HG02610 (cell line): ENCODE measurements at regions not wholly inside any gene's neighbourhood (a gene's known extent, or its start where the extent isn't known, plus 50 kb on each side); places are given as distances from the start of the nearest gene placed in this dataset.
A peak's percentile ranks its signal among the peaks of the same experiment; 100 is the strongest.

ENCODE experiments used
- ATAC-seq: cut with Tn5 transposase; IDR thresholded peaks from one replicate; pipeline ENCODE4 v1.9.1; 2021; ENCODE audit warnings: mild to moderate bottlenecking, moderate library complexity; ENCODE audit not compliant: unreplicated experiment

GRCh38 chr13:39100996-39101738, 62.9 kb downstream of the NHLRC3 start:
- ATAC-seq = no peak

GRCh38 chr13:39102981-39103490, 64.8 kb downstream of the NHLRC3 start:
- no peak for ATAC-seq

- no peak for ATAC-seq
Measured at GRCh38 chr13:39105110-39105509, 66.9 kb downstream of the NHLRC3 start.

- no peak for ATAC-seq
Measured at GRCh38 chr13:39106216-39107005, 68.2 kb downstream of the NHLRC3 start.

GRCh38 chr13:39107561-39107960, 69.3 kb downstream of the NHLRC3 start:
- no peak for ATAC-seq

GRCh38 chr13:39108783-39109182, 70.5 kb downstream of the NHLRC3 start:
- no peak for ATAC-seq

- ATAC-seq = no peak
Measured at GRCh38 chr13:39110518-39111097, 72.4 kb downstream of the NHLRC3 start.

- no peak for ATAC-seq
Measured at GRCh38 chr13:39111145-39111544, 72.9 kb downstream of the NHLRC3 start.

GRCh38 chr13:39119422-39119821, 81.2 kb downstream of the NHLRC3 start:
- no peak for ATAC-seq

GRCh38 chr13:39123578-39123977, 85.3 kb downstream of the NHLRC3 start:
- no peak for ATAC-seq

- no peak for ATAC-seq
Measured at GRCh38 chr13:39129213-39129612, 91.0 kb downstream of the NHLRC3 start.

GRCh38 chr13:39130301-39130700, 92.0 kb downstream of the NHLRC3 start:
- no peak for ATAC-seq

- ATAC-seq = no peak
Measured at GRCh38 chr13:39132286-39133230, 94.3 kb downstream of the NHLRC3 start.

- no peak for ATAC-seq
Measured at GRCh38 chr13:39133781-39134180, 95.5 kb downstream of the NHLRC3 start.

- ATAC-seq = no peak
Measured at GRCh38 chr13:39134574-39134973, 96.3 kb downstream of the NHLRC3 start.

- no peak for ATAC-seq
Measured at GRCh38 chr13:39144391-39144790, 106.1 kb downstream of the NHLRC3 start.

GRCh38 chr13:39144941-39145533, 106.8 kb downstream of the NHLRC3 start:
- peak; percentile 41 for ATAC-seq

GRCh38 chr13:39148513-39148961, 110.3 kb downstream of the NHLRC3 start:
- no peak for ATAC-seq

GRCh38 chr13:39149896-39150295, 111.6 kb downstream of the NHLRC3 start:
- no peak for ATAC-seq

- ATAC-seq = no peak
Measured at GRCh38 chr13:39154041-39154440, 115.8 kb downstream of the NHLRC3 start.
